HG03103 (cell line): ENCODE measurements at regions not wholly inside any gene's neighbourhood (a gene's known extent, or its start where the extent isn't known, plus 50 kb on each side); places are given as distances from the start of the nearest gene placed in this dataset.

Source experiments
- ATAC-seq: cut with Tn5 transposase; IDR thresholded peaks from one replicate; pipeline ENCODE4 v1.9.1; 2021; ENCODE audit warnings: low read depth; ENCODE audit not compliant: unreplicated experiment

GRCh38 chr4:108345862-108346817 is 177.4 kb upstream of the LEF1 start:
- ATAC-seq = no peak

- no peak for ATAC-seq
Observed at GRCh38 chr4:108342325-108342970, 173.7 kb upstream of the LEF1 start.

GRCh38 chr4:108337923-108338322 is 169.2 kb upstream of the LEF1 start:
- ATAC-seq = no peak

GRCh38 chr4:108336076-108336475 is 167.3 kb upstream of the LEF1 start:
- ATAC-seq = no peak

- no peak for ATAC-seq
Observed at GRCh38 chr4:108335081-108335480, 166.3 kb upstream of the LEF1 start.

- ATAC-seq = no peak
Observed at GRCh38 chr4:108334031-108334430, 165.3 kb upstream of the LEF1 start.

GRCh38 chr4:108333353-108333942 is 164.7 kb upstream of the LEF1 start:
- ATAC-seq = no peak

GRCh38 chr4:108331905-108332632 is 163.3 kb upstream of the LEF1 start:
- no peak for ATAC-seq

GRCh38 chr4:108328383-108328732 is 159.6 kb upstream of the LEF1 start:
- ATAC-seq = no peak

- ATAC-seq = no peak
Observed at GRCh38 chr4:108327642-108328382, 159.1 kb upstream of the LEF1 start.

GRCh38 chr4:108325561-108325960 is 156.8 kb upstream of the LEF1 start:
- ATAC-seq = no peak

- ATAC-seq = no peak
Observed at GRCh38 chr4:108324450-108324849, 155.7 kb upstream of the LEF1 start.

- no peak for ATAC-seq
Observed at GRCh38 chr4:108322497-108322896, 153.8 kb upstream of the LEF1 start.

- ATAC-seq = no peak
Observed at GRCh38 chr4:108320061-108320460, 151.3 kb upstream of the LEF1 start.

- no peak for ATAC-seq
Observed at GRCh38 chr4:108317377-108317776, 148.6 kb upstream of the LEF1 start.

GRCh38 chr4:108315694-108316093 is 147.0 kb upstream of the LEF1 start:
- no peak for ATAC-seq

- ATAC-seq = no peak
Observed at GRCh38 chr4:108314900-108315589, 146.3 kb upstream of the LEF1 start.

- ATAC-seq = no peak
Observed at GRCh38 chr4:108313546-108314339, 145.0 kb upstream of the LEF1 start.

- no peak for ATAC-seq
Observed at GRCh38 chr4:108311313-108311712, 142.6 kb upstream of the LEF1 start.
